GM12891 (cell line): ENCODE measurements at regions not wholly inside any gene's neighbourhood (a gene's known extent, or its start where the extent isn't known, plus 50 kb on each side); places are given as distances from the start of the nearest gene placed in this dataset.
"Not testable (repeated sequence)": the region's sequence is repeated elsewhere in the genome, so short reads cannot be mapped to it uniquely, and the experiment has no call there.

Experiments
- POLR2A ChIP-seq: IDR thresholded peaks from 2 replicates; pipeline ENCODE4 v1.6.1; 2011; ENCODE audit warnings: low read depth, low read length, control low read depth
- POLR2AphosphoS5 ChIP-seq: IDR thresholded peaks from 2 replicates; pipeline ENCODE4 v1.6.1; 2011; ENCODE audit warnings: low read depth, low read length, control low read depth
- TAF1 ChIP-seq: IDR thresholded peaks from 2 replicates; pipeline ENCODE4 v1.6.1; 2011; ENCODE audit warnings: low read depth, low read length, control low read depth

DNA sequence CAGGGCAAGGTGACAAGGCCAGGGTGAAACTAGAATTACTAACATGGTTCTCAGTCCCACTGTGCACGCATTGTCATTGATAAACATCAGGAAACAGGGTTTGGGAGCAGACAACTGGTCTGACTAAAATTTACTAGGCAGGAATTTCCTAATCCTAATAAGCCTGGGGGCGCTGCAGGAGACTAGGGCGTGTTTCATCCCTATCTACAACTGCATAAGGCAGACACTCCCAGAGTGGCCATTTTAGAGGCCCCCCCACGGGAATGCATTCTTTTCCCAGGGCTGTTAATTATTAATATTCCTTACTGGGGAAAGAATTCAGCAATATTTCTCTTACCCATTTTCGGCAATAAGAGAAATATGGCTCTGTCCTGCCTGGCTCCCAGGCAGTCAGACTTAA, 103.6 kb upstream of the PCDH20 start:
- TF ChIP-seq POLR2AphosphoS5, POLR2A, TAF1: not testable (repeated sequence)
